HCT116 (cell line): ENCODE measurements at regions not wholly inside any gene's neighbourhood (a gene's known extent, or its start where the extent isn't known, plus 50 kb on each side); places are given as distances from the start of the nearest gene placed in this dataset.

Source experiments
- EGR1 ChIP-seq: IDR thresholded peaks from 2 replicates; pipeline ENCODE4 v1.6.1; 2012; ENCODE audit warnings: low read depth
- POLR2A ChIP-seq: IDR thresholded peaks from 2 replicates; pipeline ENCODE4 v1.7.0; 2011; ENCODE audit warnings: borderline replicate concordance; ENCODE audit not compliant: insufficient read depth, insufficient read length; ENCODE audit errors: extremely low read depth
- ZFX ChIP-seq: fragments of 450-650 bp; IDR thresholded peaks from 2 replicates; pipeline ENCODE4 v1.6.1; 2017
- TF ChIP-seq, protein P1 (sequence below): IDR thresholded peaks from 2 replicates; pipeline ENCODE4 v1.6.1; 2012
- TF ChIP-seq, protein P2 (sequence below): IDR thresholded peaks from 2 replicates; pipeline ENCODE4 v1.6.1; 2012; ENCODE audit warnings: low read depth

DNA sequence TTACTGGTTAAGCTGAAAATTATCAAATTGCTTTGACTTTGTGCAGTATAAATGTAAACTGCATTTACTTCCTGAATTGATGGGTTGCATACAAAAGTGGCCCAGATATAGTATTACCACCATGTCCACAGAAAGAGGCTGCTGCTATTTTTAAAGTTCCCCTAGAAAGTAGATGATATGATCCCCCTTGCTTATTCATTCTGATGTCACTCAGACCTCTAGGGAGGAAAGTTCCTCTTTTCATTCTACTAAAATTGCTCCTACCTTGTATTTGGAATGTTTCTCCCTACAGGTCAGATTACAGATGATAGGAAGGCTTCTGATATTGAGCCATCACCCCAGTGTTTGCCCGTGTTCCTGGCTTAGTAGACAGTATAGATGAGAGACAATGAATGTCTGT is 247.6 kb upstream of the TNP1 start:
- TF ChIP-seq, protein P1, sequence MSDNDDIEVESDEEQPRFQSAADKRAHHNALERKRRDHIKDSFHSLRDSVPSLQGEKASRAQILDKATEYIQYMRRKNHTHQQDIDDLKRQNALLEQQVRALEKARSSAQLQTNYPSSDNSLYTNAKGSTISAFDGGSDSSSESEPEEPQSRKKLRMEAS = no peak
- TF ChIP-seq, protein P2, sequence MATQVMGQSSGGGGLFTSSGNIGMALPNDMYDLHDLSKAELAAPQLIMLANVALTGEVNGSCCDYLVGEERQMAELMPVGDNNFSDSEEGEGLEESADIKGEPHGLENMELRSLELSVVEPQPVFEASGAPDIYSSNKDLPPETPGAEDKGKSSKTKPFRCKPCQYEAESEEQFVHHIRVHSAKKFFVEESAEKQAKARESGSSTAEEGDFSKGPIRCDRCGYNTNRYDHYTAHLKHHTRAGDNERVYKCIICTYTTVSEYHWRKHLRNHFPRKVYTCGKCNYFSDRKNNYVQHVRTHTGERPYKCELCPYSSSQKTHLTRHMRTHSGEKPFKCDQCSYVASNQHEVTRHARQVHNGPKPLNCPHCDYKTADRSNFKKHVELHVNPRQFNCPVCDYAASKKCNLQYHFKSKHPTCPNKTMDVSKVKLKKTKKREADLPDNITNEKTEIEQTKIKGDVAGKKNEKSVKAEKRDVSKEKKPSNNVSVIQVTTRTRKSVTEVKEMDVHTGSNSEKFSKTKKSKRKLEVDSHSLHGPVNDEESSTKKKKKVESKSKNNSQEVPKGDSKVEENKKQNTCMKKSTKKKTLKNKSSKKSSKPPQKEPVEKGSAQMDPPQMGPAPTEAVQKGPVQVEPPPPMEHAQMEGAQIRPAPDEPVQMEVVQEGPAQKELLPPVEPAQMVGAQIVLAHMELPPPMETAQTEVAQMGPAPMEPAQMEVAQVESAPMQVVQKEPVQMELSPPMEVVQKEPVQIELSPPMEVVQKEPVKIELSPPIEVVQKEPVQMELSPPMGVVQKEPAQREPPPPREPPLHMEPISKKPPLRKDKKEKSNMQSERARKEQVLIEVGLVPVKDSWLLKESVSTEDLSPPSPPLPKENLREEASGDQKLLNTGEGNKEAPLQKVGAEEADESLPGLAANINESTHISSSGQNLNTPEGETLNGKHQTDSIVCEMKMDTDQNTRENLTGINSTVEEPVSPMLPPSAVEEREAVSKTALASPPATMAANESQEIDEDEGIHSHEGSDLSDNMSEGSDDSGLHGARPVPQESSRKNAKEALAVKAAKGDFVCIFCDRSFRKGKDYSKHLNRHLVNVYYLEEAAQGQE = no peak
- TF ChIP-seq POLR2A (no peak), EGR1 (no peak), ZFX (no peak)
